ENCODE measurements at regions not wholly inside any gene's neighbourhood (a gene's known extent, or its start where the extent isn't known, plus 50 kb on each side); places are given as distances from the start of the nearest gene placed in this dataset.

DNA sequence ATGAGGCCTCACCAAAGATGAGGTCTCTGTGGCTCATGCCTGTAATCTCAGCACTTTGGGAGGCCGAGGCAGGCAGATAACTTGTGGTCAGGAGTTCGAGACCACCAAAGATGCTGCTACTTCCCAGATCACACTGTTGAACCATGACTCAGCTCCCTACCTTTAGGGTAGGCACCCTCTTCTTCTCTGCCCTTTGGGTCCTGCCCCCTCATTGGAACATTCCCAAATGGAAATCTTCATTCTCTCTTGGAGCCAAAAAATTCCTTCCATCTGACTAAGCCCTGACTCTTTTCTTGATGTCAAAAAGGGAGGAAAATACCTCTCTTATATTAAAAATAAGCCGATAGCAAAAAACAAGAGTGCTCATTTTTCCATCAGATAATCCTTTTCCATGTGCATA is 183.5 kb downstream of the PAX3 start:
- no peak overlapping the region for H3K4me3 ChIP-seq (ENCODE audit: low read length)
- no peak for TF ChIP-seq EZH2phosphoT487 (IDR thresholded peaks at IDR 0.05; ENCODE audit: low read depth)
- TF ChIP-seq, protein P1, sequence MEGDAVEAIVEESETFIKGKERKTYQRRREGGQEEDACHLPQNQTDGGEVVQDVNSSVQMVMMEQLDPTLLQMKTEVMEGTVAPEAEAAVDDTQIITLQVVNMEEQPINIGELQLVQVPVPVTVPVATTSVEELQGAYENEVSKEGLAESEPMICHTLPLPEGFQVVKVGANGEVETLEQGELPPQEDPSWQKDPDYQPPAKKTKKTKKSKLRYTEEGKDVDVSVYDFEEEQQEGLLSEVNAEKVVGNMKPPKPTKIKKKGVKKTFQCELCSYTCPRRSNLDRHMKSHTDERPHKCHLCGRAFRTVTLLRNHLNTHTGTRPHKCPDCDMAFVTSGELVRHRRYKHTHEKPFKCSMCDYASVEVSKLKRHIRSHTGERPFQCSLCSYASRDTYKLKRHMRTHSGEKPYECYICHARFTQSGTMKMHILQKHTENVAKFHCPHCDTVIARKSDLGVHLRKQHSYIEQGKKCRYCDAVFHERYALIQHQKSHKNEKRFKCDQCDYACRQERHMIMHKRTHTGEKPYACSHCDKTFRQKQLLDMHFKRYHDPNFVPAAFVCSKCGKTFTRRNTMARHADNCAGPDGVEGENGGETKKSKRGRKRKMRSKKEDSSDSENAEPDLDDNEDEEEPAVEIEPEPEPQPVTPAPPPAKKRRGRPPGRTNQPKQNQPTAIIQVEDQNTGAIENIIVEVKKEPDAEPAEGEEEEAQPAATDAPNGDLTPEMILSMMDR (IDR thresholded peaks at IDR 0.05; ENCODE audit: low read depth, low read length): no peak
- no peaks in the 10 kb centered on the region for H3K4me1 ChIP-seq (ENCODE audit: low read length)
- H3K79me2 ChIP-seq (ENCODE audit: low read length): no peaks in the 10 kb centered on the region
- no peaks in the 10 kb centered on the region for H3K9me3 ChIP-seq (ENCODE audit: insufficient read depth, low read length)
- no peak overlapping the region for H2AFZ ChIP-seq (ENCODE audit: low read depth, low read length)
- no peaks in the 10 kb centered on the region for H3K36me3 ChIP-seq (replicated peaks; ENCODE audit: low read depth, low read length)
- H4K20me1 ChIP-seq (ENCODE audit: insufficient read depth, low read length): no peaks in the 10 kb centered on the region
- no peaks in the 10 kb centered on the region for H3K27me3 ChIP-seq (ENCODE audit: low read depth, low read length)
- no peak overlapping the region for H3K27ac ChIP-seq (ENCODE audit: low read length)
- H3K4me2 ChIP-seq (ENCODE audit: low read length): no peak overlapping the region
- H3K9ac ChIP-seq (ENCODE audit: low read length): no peak overlapping the region

DNA sequence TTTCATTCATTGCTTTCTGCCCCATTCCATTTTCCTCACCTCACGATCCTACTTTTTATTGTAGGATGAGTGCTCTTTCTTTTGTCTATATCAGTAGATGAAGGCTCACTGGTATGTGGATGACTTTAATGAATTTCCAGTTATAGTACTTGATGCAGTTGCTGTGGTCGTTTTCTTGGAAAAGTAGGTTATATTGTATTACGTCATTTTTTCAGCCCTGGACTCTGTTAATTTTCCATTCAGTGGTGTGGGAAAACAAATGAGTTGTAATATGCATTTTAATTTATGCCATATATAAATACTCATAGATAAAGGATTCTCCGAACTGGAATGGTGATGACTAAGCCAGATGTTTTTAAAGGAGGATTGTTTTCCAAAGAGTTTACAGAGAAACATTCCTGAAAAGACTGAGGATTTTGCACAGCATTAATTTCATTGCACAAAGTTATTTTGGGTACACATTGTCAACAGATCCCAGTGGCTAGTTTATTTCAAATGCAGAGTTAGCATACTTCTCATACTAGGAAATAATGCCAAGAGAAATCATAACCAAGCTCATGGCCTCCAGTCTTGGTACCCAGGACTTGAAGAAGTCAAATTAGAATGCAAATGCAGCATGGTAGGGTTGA is 189.7 kb downstream of the PAX3 start:
- Histone ChIP-seq H3K27ac (ENCODE audit: low read length) (no peak overlapping the region), H3K4me2 (ENCODE audit: low read length) (no peak overlapping the region), H3K9ac (ENCODE audit: low read length) (no peak overlapping the region), H3K36me3 (replicated peaks; ENCODE audit: low read depth, low read length) (no peaks in the 10 kb centered on the region), H3K79me2 (ENCODE audit: low read length) (no peaks in the 10 kb centered on the region), H3K4me1 (ENCODE audit: low read length) (no peaks in the 10 kb centered on the region), H3K4me3 (ENCODE audit: low read length) (no peak overlapping the region), H3K9me3 (ENCODE audit: insufficient read depth, low read length) (no peaks in the 10 kb centered on the region), H4K20me1 (ENCODE audit: insufficient read depth, low read length) (no peaks in the 10 kb centered on the region), H3K27me3 (ENCODE audit: low read depth, low read length) (no peaks in the 10 kb centered on the region), H2AFZ (ENCODE audit: low read depth, low read length) (no peak overlapping the region)
- TF ChIP-seq, protein P1 (IDR thresholded peaks at IDR 0.05; ENCODE audit: low read depth, low read length): no peak
- TF ChIP-seq EZH2phosphoT487 (IDR thresholded peaks at IDR 0.05; ENCODE audit: low read depth): no peak

DNA sequence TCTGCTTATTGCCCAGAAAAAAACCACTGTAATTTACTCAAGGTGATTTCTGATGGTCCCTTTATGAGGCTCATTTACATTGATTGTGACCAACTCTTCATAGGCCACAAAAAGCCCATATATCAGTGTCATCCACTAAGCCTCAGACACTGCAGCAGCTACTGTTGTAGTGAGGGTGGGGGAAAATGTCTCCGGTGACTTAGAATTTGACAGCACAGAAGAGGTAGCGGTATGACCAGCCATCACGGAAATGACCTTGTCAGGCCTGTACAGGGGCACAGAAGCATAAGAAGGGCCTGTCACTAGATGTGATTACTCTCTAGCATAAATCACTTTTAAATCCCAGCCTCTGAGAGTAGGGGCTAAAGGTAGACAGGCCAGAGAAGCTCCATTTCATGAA is 190.3 kb downstream of the PAX3 start:
- no peaks in the 10 kb centered on the region for H3K36me3 ChIP-seq (replicated peaks; ENCODE audit: low read depth, low read length)
- no peak overlapping the region for H3K27ac ChIP-seq (ENCODE audit: low read length)
- H3K4me1 ChIP-seq (ENCODE audit: low read length): no peaks in the 10 kb centered on the region
- TF ChIP-seq EZH2phosphoT487 (IDR thresholded peaks at IDR 0.05; ENCODE audit: low read depth): no peak
- TF ChIP-seq, protein P1 (IDR thresholded peaks at IDR 0.05; ENCODE audit: low read depth, low read length): no peak
- H3K79me2 ChIP-seq (ENCODE audit: low read length): no peaks in the 10 kb centered on the region
- H3K9ac ChIP-seq (ENCODE audit: low read length): no peak overlapping the region
- H2AFZ ChIP-seq (ENCODE audit: low read depth, low read length): no peak overlapping the region
- no peaks in the 10 kb centered on the region for H3K27me3 ChIP-seq (ENCODE audit: low read depth, low read length)
- H3K4me3 ChIP-seq (ENCODE audit: low read length): no peak overlapping the region
- no peaks in the 10 kb centered on the region for H4K20me1 ChIP-seq (ENCODE audit: insufficient read depth, low read length)
- no peaks in the 10 kb centered on the region for H3K9me3 ChIP-seq (ENCODE audit: insufficient read depth, low read length)
- no peak overlapping the region for H3K4me2 ChIP-seq (ENCODE audit: low read length)

DNA sequence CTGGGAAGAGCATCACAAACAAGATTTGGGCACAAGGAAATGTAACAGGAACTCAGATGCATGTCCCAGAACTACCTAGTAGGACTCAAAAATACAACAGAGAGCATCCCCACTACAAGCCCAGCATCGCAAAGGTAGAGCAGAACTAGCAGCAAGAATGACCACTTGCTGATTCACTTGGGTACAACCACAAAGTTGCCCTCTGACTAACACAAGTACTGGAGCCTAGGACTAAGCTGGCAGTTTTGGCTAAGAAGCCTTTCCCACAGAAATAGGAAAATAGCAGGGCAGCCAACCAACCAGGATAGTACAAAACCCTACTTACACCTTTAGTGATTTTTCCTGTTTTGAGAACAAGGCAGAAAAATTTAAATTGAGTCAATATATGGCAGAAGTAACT is 193.8 kb downstream of the PAX3 start:
- no peaks in the 10 kb centered on the region for H4K20me1 ChIP-seq (ENCODE audit: insufficient read depth, low read length)
- no peak overlapping the region for H2AFZ ChIP-seq (ENCODE audit: low read depth, low read length)
- TF ChIP-seq, protein P1 (IDR thresholded peaks at IDR 0.05; ENCODE audit: low read depth, low read length): no peak
- no peak for TF ChIP-seq EZH2phosphoT487 (IDR thresholded peaks at IDR 0.05; ENCODE audit: low read depth)
- no peaks in the 10 kb centered on the region for H3K9me3 ChIP-seq (ENCODE audit: insufficient read depth, low read length)
- H3K4me2 ChIP-seq (ENCODE audit: low read length): no peak overlapping the region
- no peaks in the 10 kb centered on the region for H3K4me1 ChIP-seq (ENCODE audit: low read length)
- H3K36me3 ChIP-seq (replicated peaks; ENCODE audit: low read depth, low read length): no peaks in the 10 kb centered on the region
- H3K9ac ChIP-seq (ENCODE audit: low read length): no peak overlapping the region
- no peak overlapping the region for H3K4me3 ChIP-seq (ENCODE audit: low read length)
- no peaks in the 10 kb centered on the region for H3K79me2 ChIP-seq (ENCODE audit: low read length)
- peaks cover 12% of the 10 kb centered on the region; the same call in 1 of the 2 replicates for H3K27me3 ChIP-seq (ENCODE audit: low read depth, low read length)
- no peak overlapping the region for H3K27ac ChIP-seq (ENCODE audit: low read length)
